Stomach (tissue), 8 donors: ENCODE measurements at regions not wholly inside any gene's neighbourhood (a gene's known extent, or its start where the extent isn't known, plus 50 kb on each side); places are given as distances from the start of the nearest gene placed in this dataset.

Experiments
- DNase-seq, 2 donors: peaks; one replicate each; pipeline versions ENCODE4 v3.0.0 to v3.0.0-alpha.2; 2013 to 2019
- H3K27ac ChIP-seq, 5 donors: fragments of 200-600 bp in 4 of 5; sonication (generic) in 4 of 5; one replicate each; pipeline ENCODE4 v1.5.1; 2013 to 2019; ENCODE audit warnings: mild to moderate bottlenecking in 1 of 5, moderate library complexity in 1 of 5
- H3K27me3 ChIP-seq, 3 donors: fragments of 200-600 bp; sonication (generic); one replicate each; pipeline ENCODE4 v1.5.1; 2017 to 2019; ENCODE audit warnings: mixed run types in 1 of 3
- H3K36me3 ChIP-seq, 4 donors: fragments of 200-600 bp; sonication (generic); 1 replicate in 3 of 4; 2 replicates in 1 of 4; pipeline ENCODE4 v1.5.1; 2016 to 2019
- H3K4me1 ChIP-seq, 4 donors: fragments of 200-600 bp; sonication (generic); one replicate each; pipeline ENCODE4 v1.5.1; 2016 to 2019
- H3K4me3 ChIP-seq, 4 donors: fragments of 200-600 bp; sonication (generic) in 3 of 4; one replicate each; pipeline ENCODE4 v1.5.1; 2016 to 2019; ENCODE audit warnings: mild to moderate bottlenecking in 1 of 4
- H3K9me3 ChIP-seq, 4 donors: fragments of 200-600 bp; sonication (generic); one replicate each; pipeline ENCODE4 v1.5.1; 2016 to 2019
- EP300 ChIP-seq: sonication (generic); formaldehyde crosslinking; IDR thresholded peaks from one replicate; pipeline ENCODE4 v1.6.1; 2017; ENCODE audit warnings: antibody characterized with exemption
- POLR2A ChIP-seq, 4 donors: fragments of 450-650 bp; IDR thresholded peaks; one replicate each; pipeline ENCODE4 v1.6.1; 2016; ENCODE audit warnings: antibody characterized with exemption in 4 of 4, control low read depth in 2 of 4, mild to moderate bottlenecking in 1 of 4, moderate library complexity in 1 of 4
- POLR2AphosphoS5 ChIP-seq, 3 donors: sonication (generic); formaldehyde crosslinking; IDR thresholded peaks; one replicate each; pipeline ENCODE4 v1.6.1; 2016; ENCODE audit warnings: antibody characterized with exemption in 3 of 3
- WGBS, 5 donors: extraction: QIAGEN DNeasy Blood & Tissue Kit in 3 of 5; methylation state at CpG; one replicate each; pipeline versions ENCODE4 v1.1.5 to v1.1.7; 2013 to 2018; 5-methylcytosine and 5-hydroxymethylcytosine counted together
- intact Hi-C: fragments of 100-400 bp; cut with DNase I; formaldehyde crosslinking; loops from one replicate; pipeline ENCODE4 v1.15.1; 2023; ENCODE audit warnings: low total_unique reads
- TF ChIP-seq, protein P1 (sequence below), 7 experiments: fragments of 450-650 bp in 4 of 7; fragments of 200-600 bp in 3 of 7; sonication (generic) in 3 of 7; IDR thresholded peaks; one replicate each; pipeline ENCODE4 v1.5.1; 2016 to 2019; ENCODE audit warnings: antibody characterized with exemption in 7 of 7, control low read depth in 2 of 7, mild to moderate bottlenecking in 1 of 7
- donor health status: healthy with polysubstance abuse.
- donor health status: Bipolar disorder and iron deficiency.
- donor health status: healthy.

DNA sequence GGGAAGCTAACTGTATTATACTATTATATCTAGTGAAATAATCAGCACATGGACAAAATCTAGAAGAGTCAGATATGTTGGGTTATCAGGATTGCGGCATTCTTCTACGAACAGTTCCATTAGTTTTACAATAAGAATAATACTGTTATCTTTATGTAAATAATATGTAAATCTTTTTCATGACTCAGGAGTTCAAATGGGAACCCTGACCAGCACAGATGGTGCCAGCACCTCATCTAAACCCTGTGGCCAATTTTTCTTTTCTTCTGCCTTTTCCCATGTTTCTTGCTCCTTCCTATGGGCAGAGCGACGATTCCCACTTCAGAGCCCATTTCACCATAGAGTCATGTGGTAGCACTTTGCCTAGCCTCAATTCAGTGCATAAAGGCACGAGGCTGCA is 68.4 kb upstream of the CYP2D6 start:
- TF ChIP-seq POLR2A (IDR thresholded peaks at IDR 0.05): no peak
- TF ChIP-seq EP300: no peak
- TF ChIP-seq POLR2AphosphoS5 (IDR thresholded peaks at IDR 0.05): no peak
- TF ChIP-seq, protein P1, sequence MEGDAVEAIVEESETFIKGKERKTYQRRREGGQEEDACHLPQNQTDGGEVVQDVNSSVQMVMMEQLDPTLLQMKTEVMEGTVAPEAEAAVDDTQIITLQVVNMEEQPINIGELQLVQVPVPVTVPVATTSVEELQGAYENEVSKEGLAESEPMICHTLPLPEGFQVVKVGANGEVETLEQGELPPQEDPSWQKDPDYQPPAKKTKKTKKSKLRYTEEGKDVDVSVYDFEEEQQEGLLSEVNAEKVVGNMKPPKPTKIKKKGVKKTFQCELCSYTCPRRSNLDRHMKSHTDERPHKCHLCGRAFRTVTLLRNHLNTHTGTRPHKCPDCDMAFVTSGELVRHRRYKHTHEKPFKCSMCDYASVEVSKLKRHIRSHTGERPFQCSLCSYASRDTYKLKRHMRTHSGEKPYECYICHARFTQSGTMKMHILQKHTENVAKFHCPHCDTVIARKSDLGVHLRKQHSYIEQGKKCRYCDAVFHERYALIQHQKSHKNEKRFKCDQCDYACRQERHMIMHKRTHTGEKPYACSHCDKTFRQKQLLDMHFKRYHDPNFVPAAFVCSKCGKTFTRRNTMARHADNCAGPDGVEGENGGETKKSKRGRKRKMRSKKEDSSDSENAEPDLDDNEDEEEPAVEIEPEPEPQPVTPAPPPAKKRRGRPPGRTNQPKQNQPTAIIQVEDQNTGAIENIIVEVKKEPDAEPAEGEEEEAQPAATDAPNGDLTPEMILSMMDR (IDR thresholded peaks at IDR 0.05): no peak
- H3K4me1 ChIP-seq: peaks cover 0 to 15% (median 6%) of the 10 kb centered on the region in 4 donors
- H3K4me3 ChIP-seq: no peak overlapping the region
- H3K36me3 ChIP-seq: peaks cover 0 to 12% (median 7%) of the 10 kb centered on the region in 4 donors
- DNase-seq: no peak
- no peaks in the 10 kb centered on the region for H3K9me3 ChIP-seq
- H3K27ac ChIP-seq: no peak overlapping the region
- intact Hi-C loops: no loop called here
- 83 to 91% (median 88%) methylated on average over 5 of the region's 5 CpGs for WGBS, 5 donors
- H3K27me3 ChIP-seq: no peaks in the 10 kb centered on the region

- H3K27ac ChIP-seq: no peak overlapping the region
- intact Hi-C loops: no loop called here
- no peak for TF ChIP-seq POLR2A (IDR thresholded peaks at IDR 0.05)
- TF ChIP-seq, protein P1 (IDR thresholded peaks at IDR 0.05): no peak
- TF ChIP-seq EP300: no peak
- TF ChIP-seq POLR2AphosphoS5 (IDR thresholded peaks at IDR 0.05): no peak
- H3K4me3 ChIP-seq: no peak overlapping the region
- peaks cover 0 to 15% (median 6%) of the 10 kb centered on the region in 4 donors for H3K4me1 ChIP-seq
- WGBS, 5 donors: 66 to 76% (median 73%) methylated on average over 3 of the region's 3 CpGs
- H3K36me3 ChIP-seq: peaks cover 0 to 12% (median 7%) of the 10 kb centered on the region in 4 donors
- DNase-seq: no peak
- H3K9me3 ChIP-seq: no peaks in the 10 kb centered on the region
- H3K27me3 ChIP-seq: no peaks in the 10 kb centered on the region
These were observed 67.6 kb upstream of the CYP2D6 start for GRCh38 chr22:42198226-42198625.

- H3K4me1 ChIP-seq: peaks cover 0 to 29% (median 11%) of the 10 kb centered on the region in 4 donors
- H3K27ac ChIP-seq: no peak overlapping the region
- peaks cover 0 to 9% (median 4%) of the 10 kb centered on the region in 4 donors for H3K36me3 ChIP-seq
- no peak for DNase-seq
- 46 to 94% (median 93%) methylated on average over 2 of the region's 2 CpGs for WGBS, 5 donors
- intact Hi-C loops: no loop called here
- TF ChIP-seq EP300: no peak
- no peak for TF ChIP-seq POLR2AphosphoS5 (IDR thresholded peaks at IDR 0.05)
- TF ChIP-seq, protein P1 (IDR thresholded peaks at IDR 0.05): no peak
- no peak for TF ChIP-seq POLR2A (IDR thresholded peaks at IDR 0.05)
- H3K9me3 ChIP-seq: no peaks in the 10 kb centered on the region
- no peak overlapping the region for H3K4me3 ChIP-seq
- H3K27me3 ChIP-seq: no peaks in the 10 kb centered on the region
These were observed 65.8 kb upstream of the CYP2D6 start for GRCh38 chr22:42196454-42196853.

DNA sequence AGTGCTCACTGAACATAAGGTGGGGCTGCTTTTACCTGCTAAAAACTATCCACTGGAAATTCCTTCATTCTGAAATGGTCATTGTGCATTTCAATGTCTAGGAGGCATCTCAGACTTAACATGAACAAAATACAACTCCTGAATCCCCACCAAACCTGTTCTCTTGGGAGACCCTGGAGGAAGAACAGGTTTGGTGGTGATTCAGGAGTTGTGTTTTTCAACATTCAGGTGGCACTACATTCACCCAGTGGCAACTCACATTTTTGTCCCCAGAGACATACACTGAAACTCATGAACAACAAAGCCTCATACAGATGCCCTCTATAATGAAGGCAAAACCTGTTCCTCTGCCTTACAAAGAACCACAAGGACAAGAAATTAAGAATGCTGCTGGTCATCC is 64.3 kb upstream of the CYP2D6 start:
- intact Hi-C loops: no loop called here
- Histone ChIP-seq H3K27ac (no peak overlapping the region), H3K36me3 (no peaks in the 10 kb centered on the region), H3K9me3 (no peaks in the 10 kb centered on the region), H3K27me3 (no peaks in the 10 kb centered on the region), H3K4me3 (no peak overlapping the region), H3K4me1 (peaks cover 0 to 29% (median 14%) of the 10 kb centered on the region in 4 donors)
- TF ChIP-seq EP300 (no peak), POLR2AphosphoS5 (IDR thresholded peaks at IDR 0.05) (no peak)
- no peak for DNase-seq

DNA sequence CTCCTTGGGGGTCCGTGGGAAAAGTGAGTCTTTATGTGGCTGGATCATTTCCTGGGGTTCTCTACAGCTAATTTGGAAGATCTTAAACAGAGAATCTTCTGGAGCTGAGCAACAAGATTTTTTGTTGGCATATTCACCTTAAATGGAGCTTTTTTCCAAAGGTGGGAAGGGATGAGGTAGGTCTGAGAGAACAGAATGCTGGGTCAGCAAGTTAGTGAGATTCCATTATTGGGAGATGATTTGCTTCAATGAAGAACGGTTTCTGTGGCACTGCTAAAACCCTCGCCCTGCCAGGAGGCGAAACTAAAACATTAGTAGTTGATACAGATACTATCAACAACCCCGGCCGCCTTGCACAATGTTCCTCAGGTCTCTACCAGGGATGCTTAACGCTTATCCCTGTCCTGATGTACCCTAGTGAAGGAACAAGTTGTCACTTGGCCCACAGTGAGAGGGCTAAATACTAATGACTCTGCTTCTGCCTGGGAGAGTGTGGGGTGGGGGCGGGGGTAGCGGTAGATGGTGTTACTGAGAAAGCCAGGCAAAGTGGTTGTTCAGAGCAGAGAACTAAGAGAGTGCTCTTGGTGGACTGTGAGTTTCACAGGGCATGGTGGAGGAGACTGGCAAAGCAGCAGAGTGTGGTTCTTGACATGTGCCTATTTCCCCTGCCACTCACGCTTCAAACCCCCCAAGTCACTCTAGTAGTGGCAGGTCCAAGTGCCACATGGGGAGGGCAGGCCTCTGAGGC is 63.7 kb upstream of the CYP2D6 start:
- no peaks in the 10 kb centered on the region for H3K27me3 ChIP-seq
- H3K27ac ChIP-seq: no peak overlapping the region
- H3K4me3 ChIP-seq: no peak overlapping the region
- H3K4me1 ChIP-seq: peaks cover 0 to 32% (median 14%) of the 10 kb centered on the region in 4 donors
- TF ChIP-seq POLR2A (IDR thresholded peaks at IDR 0.05) (no peak), POLR2AphosphoS5 (IDR thresholded peaks at IDR 0.05) (no peak), EP300 (no peak)
- TF ChIP-seq, protein P1 (IDR thresholded peaks at IDR 0.05): no peak
- H3K9me3 ChIP-seq: no peaks in the 10 kb centered on the region
- 91 to 96% (median 95%) methylated on average over 10 of the region's 10 CpGs for WGBS, 5 donors
- intact Hi-C loops: no loop called here
- no peak for DNase-seq
- H3K36me3 ChIP-seq: no peaks in the 10 kb centered on the region
